ENCODE measurements at regions not wholly inside any gene's neighbourhood (a gene's known extent, or its start where the extent isn't known, plus 50 kb on each side); places are given as distances from the start of the nearest gene placed in this dataset.

GRCh38 chr6:134491477-134491876, 173.6 kb upstream of the SGK1 start:
- TF ChIP-seq POLR2A (IDR thresholded peaks at IDR 0.05) (no peak), CTCF (IDR thresholded peaks at IDR 0.05) (no peak)

Data from Peyer's patch (tissue), 4 donors.